ENCODE measurements at regions not wholly inside any gene's neighbourhood (a gene's known extent, or its start where the extent isn't known, plus 50 kb on each side); places are given as distances from the start of the nearest gene placed in this dataset.

DNA sequence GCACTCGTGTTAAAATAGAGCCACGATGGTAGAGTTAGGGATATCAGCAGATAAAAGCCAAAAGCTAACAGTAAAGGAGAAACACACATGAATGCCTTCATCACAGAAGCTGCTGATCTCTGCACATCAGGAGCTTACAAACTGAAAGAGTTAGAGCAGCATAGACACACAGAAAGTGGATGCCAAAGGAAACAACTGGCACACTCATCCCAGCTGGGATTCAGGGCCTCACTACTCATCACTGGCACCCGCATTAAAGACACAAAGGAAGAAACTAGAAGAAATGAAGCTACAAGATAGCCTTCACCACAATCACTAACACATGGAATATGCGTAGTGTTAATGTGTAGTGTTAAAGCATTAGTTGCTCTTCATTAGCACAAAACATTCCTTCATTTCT lies 156.4 kb upstream of the TBL1X start:
- TF ChIP-seq, protein P1, sequence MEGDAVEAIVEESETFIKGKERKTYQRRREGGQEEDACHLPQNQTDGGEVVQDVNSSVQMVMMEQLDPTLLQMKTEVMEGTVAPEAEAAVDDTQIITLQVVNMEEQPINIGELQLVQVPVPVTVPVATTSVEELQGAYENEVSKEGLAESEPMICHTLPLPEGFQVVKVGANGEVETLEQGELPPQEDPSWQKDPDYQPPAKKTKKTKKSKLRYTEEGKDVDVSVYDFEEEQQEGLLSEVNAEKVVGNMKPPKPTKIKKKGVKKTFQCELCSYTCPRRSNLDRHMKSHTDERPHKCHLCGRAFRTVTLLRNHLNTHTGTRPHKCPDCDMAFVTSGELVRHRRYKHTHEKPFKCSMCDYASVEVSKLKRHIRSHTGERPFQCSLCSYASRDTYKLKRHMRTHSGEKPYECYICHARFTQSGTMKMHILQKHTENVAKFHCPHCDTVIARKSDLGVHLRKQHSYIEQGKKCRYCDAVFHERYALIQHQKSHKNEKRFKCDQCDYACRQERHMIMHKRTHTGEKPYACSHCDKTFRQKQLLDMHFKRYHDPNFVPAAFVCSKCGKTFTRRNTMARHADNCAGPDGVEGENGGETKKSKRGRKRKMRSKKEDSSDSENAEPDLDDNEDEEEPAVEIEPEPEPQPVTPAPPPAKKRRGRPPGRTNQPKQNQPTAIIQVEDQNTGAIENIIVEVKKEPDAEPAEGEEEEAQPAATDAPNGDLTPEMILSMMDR (IDR thresholded peaks at IDR 0.05) = no peak
- TF ChIP-seq POLR2A (IDR thresholded peaks at IDR 0.05) (no peak), EP300 (IDR thresholded peaks at IDR 0.05) (no peak), POLR2AphosphoS5 (IDR thresholded peaks at IDR 0.05) (no peak)
- 86% methylated on average over 4 of the region's 4 CpGs for WGBS

DNA sequence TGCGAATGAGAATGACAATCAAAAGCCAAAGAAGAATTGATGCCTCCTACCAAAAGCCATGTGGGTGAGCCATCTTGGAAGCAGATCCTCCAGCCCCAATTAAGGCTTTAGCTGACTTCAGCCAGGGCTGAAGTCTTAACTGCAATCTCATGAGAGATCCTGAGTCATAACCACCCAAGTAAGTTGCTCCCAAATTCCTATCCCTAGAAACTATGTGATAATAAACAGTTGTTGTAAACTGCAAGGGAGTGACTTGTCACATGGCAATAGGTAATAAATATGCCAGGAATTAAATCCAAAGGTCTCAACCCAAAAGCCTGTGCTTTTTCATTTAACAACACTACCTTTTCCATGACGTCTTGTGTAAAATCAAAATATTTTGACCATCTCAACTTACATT lies 154.2 kb upstream of the TBL1X start:
- H3K36me3 ChIP-seq = no peaks in the 10 kb centered on the region
- H3K27ac ChIP-seq = no peak overlapping the region
- no peaks in the 10 kb centered on the region for H3K27me3 ChIP-seq
- TF ChIP-seq POLR2AphosphoS5 (IDR thresholded peaks at IDR 0.05) (no peak), POLR2A (IDR thresholded peaks at IDR 0.05) (no peak)
- DNase-seq (ENCODE audit: low spot score in 2 of 2) = no peak
- no peak overlapping the region for H3K4me3 ChIP-seq
- WGBS = 90% methylated on average over 2 of the region's 2 CpGs
- H3K4me1 ChIP-seq = no peaks in the 10 kb centered on the region
- H3K9me3 ChIP-seq = no peaks in the 10 kb centered on the region

More for the DNA sequence above, 156.4 kb upstream of the TBL1X start:
- Histone ChIP-seq H3K36me3 (no peaks in the 10 kb centered on the region), H3K27me3 (no peaks in the 10 kb centered on the region), H3K4me1 (no peaks in the 10 kb centered on the region), H3K9me3 (no peaks in the 10 kb centered on the region), H3K4me3 (no peak overlapping the region), H3K27ac (no peak overlapping the region)
- DNase-seq (ENCODE audit: low spot score in 2 of 2) = no peak

DNA sequence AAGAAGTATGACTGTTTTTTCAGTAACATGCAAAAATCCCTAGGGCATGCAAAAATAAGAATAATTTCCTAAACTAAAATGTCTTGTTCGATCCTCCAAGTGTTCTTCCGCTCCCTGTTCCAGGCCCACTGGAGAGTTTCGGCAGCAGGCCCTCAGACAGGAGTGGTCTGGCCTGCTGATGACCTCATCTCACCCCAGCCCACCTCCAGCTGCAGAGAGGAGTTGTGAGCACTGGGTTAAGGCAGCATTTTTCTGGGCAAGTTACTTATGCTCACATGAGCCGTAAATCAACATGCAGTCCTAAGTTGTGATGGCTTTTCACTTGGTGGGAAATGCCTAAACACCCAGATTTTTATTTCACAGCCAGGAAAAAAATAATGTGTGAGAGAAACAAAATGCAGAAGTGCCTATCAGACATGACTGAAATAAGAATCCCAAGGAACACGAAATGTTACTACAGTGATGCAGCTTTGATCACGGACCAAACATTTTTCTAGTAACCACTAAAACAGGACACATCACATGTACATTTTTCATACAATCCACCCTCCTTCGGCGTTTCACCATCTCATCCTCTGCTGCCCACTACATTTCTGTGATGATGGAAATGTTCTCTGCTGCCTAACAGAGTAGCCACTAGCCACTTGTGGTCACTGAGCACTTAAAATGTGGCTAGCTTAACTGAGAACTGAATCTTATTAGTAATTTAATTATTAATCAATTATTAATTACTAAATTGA lies 153.3 kb upstream of the TBL1X start:
- H3K4me1 ChIP-seq = no peaks in the 10 kb centered on the region
- WGBS = 73% methylated on average over 8 of the region's 8 CpGs
- H3K27me3 ChIP-seq = no peaks in the 10 kb centered on the region
- TF ChIP-seq, protein P1 (IDR thresholded peaks at IDR 0.05) = no peak
- TF ChIP-seq POLR2AphosphoS5 (IDR thresholded peaks at IDR 0.05) = no peak
- H3K27ac ChIP-seq = no peak overlapping the region
- no peaks in the 10 kb centered on the region for H3K9me3 ChIP-seq
- no peak for DNase-seq (ENCODE audit: low spot score in 2 of 2)
- no peak overlapping the region for H3K4me3 ChIP-seq
- H3K36me3 ChIP-seq = no peaks in the 10 kb centered on the region

DNA sequence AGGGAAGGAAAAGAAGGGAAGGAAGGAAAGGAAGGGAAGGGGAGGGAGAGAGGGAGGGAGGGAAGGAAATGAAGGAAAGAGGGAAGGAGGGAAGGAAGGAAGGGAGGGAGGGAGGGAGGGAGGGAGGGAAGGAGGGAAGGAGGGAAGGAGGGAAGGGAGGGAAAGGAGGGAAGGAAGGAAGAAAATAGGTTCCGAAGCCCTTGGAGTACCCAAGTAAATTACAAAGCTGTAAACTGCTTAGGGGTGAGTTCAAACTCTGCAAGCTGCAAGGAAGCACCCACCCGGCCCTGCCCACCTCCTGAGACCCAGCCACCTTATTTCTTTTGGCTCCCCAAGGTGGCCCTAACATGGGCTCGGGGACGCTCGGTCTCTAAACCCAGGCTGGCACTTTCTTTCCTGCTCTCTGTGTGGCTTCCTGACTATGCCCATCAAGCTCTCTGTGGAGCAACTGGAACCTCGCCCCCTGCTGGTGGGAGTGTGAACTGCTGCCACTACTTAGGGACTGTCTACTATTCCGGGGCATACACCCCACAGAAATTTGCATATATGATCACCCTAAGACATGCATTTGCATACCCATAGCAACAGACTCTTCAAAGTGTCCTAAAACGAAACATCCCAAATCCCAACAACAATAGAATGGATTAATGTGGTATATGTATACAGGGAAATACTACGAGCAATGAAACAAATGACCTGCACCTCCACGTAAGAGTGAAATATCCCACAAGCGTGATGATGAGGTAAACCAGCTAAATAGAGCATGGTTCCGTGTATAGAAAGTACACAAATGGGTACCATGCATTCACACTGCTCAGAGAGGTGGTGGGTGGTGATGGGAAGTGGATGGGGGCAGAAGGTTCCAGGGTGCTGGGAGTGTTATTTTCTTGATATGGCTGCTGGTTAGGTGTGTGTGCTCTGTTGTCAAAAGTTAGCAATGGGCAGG lies 151.7 kb upstream of the TBL1X start:
- no peaks in the 10 kb centered on the region for H3K36me3 ChIP-seq
- H3K27ac ChIP-seq = no peak overlapping the region
- H3K27me3 ChIP-seq = no peaks in the 10 kb centered on the region
- WGBS = 71% methylated on average over 12 of the region's 12 CpGs
- TF ChIP-seq POLR2AphosphoS5 (IDR thresholded peaks at IDR 0.05) (no peak), EP300 (IDR thresholded peaks at IDR 0.05) (no peak), POLR2A (IDR thresholded peaks at IDR 0.05) (no peak)
- TF ChIP-seq, protein P1 (IDR thresholded peaks at IDR 0.05) = peak; percentile 24 to 53
- no peaks in the 10 kb centered on the region for H3K9me3 ChIP-seq
- DNase-seq (ENCODE audit: low spot score in 2 of 2) = peak in 1 of 2 donors; percentile 69
- H3K4me1 ChIP-seq = no peaks in the 10 kb centered on the region
- H3K4me3 ChIP-seq = no peak overlapping the region

DNA sequence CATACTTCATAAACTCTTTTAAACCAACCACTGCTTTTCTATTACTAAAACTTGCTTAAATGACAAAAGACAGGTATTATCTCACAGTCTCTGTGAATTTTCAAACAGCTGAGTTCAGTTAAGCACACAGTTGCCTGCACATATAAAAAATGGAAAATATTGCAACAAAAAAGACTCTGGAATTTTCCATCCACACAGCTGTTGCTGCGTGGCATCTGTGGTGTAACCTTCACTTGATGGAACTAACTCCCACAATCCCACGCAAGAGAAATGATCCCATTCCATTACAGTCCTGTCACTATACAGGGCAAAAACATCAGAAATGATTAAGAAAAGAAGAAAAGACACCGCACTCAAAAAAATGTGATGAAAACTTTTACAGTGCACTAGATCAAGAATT lies 149.8 kb upstream of the TBL1X start:
- Histone ChIP-seq H3K27ac (no peak overlapping the region), H3K4me3 (no peak overlapping the region), H3K9me3 (no peaks in the 10 kb centered on the region), H3K36me3 (no peaks in the 10 kb centered on the region), H3K4me1 (no peaks in the 10 kb centered on the region), H3K27me3 (no peaks in the 10 kb centered on the region)
- WGBS = 84% methylated on average over 3 of the region's 3 CpGs
- no peak for DNase-seq (ENCODE audit: low spot score in 2 of 2)
- TF ChIP-seq POLR2AphosphoS5 (IDR thresholded peaks at IDR 0.05) = no peak

DNA sequence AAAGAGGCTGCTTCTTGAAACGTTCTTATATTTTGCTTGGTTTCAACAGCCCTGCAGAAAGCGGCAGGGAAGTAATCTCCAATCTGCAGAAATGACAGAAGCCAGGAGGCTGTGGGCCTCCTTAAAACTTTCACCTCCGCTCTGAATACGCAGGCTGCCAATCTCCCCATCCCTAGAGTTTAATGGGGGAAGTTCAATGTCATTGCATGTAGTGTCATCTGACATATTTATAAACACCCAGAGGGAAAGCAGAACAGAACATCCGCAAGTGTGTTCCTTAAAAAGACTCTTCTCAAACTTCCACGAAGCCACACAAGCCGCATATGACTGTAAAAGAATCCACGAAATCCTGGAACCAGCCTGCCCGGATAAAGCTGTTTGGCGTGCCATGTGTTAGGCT lies 148.8 kb upstream of the TBL1X start:
- no peak for DNase-seq (ENCODE audit: low spot score in 2 of 2)
- TF ChIP-seq EP300 (IDR thresholded peaks at IDR 0.05) (no peak), POLR2A (IDR thresholded peaks at IDR 0.05) (no peak), POLR2AphosphoS5 (IDR thresholded peaks at IDR 0.05) (no peak)
- TF ChIP-seq, protein P1 (IDR thresholded peaks at IDR 0.05) = no peak
- H3K27ac ChIP-seq = no peak overlapping the region
- H3K36me3 ChIP-seq = no peaks in the 10 kb centered on the region
- WGBS = 81% methylated on average over 10 of the region's 10 CpGs
- H3K4me1 ChIP-seq = no peaks in the 10 kb centered on the region
- H3K9me3 ChIP-seq = no peaks in the 10 kb centered on the region
- no peak overlapping the region for H3K4me3 ChIP-seq
- no peaks in the 10 kb centered on the region for H3K27me3 ChIP-seq

Measured in suprapubic skin (tissue), 4 donors.